ENCODE measurements at regions not wholly inside any gene's neighbourhood (a gene's known extent, or its start where the extent isn't known, plus 50 kb on each side); places are given as distances from the start of the nearest gene placed in this dataset.

GRCh38 chr9:118985851-118986250 is 383.4 kb downstream of the BRINP1 start:
- Histone ChIP-seq H3K9me2 (replicated peaks; ENCODE audit: low read depth, low read length) (no peaks in the 10 kb centered on the region), H3K36me3 (ENCODE audit: insufficient read depth, low read length) (no peaks in the 10 kb centered on the region), H3K79me2 (ENCODE audit: insufficient read depth, low read length) (no peaks in the 10 kb centered on the region), H2AFZ (ENCODE audit: low read length) (no peak overlapping the region), H3K4me3 (ENCODE audit: low read length, poor library complexity, severe bottlenecking) (no peak overlapping the region), H3F3A (ENCODE audit: low read depth) (no peaks in the 10 kb centered on the region), H3K9ac (ENCODE audit: low read depth, low read length, poor library complexity, severe bottlenecking) (no peak overlapping the region), H3K4me1 (ENCODE audit: insufficient read depth, low read length, poor library complexity, severe bottlenecking) (no peaks in the 10 kb centered on the region), H3K4me2 (ENCODE audit: low read depth, low read length, poor library complexity, severe bottlenecking) (no peak overlapping the region), H3K9me3 (ENCODE audit: insufficient read depth, low read depth, low read length) (no peaks in the 10 kb centered on the region), H3K27me3 (ENCODE audit: insufficient read depth, low read length, poor library complexity, severe bottlenecking) (no peaks in the 10 kb centered on the region), H4K20me1 (ENCODE audit: insufficient read depth, low read length, poor library complexity, severe bottlenecking) (no peaks in the 10 kb centered on the region)
- TF ChIP-seq CTCF (conservative IDR thresholded peaks at IDR 0.05; ENCODE audit: low read length) (no peak), EZH2phosphoT487 (IDR thresholded peaks at IDR 0.05; ENCODE audit: borderline replicate concordance) (no peak)

GRCh38 chr9:118987167-118987566 is 382.1 kb downstream of the BRINP1 start:
- TF ChIP-seq CTCF (conservative IDR thresholded peaks at IDR 0.05; ENCODE audit: low read length) = no peak
- no peak overlapping the region for H3K4me3 ChIP-seq (ENCODE audit: low read length, poor library complexity, severe bottlenecking)
- no peaks in the 10 kb centered on the region for H3K27me3 ChIP-seq (ENCODE audit: insufficient read depth, low read length, poor library complexity, severe bottlenecking)

GRCh38 chr9:118990949-118991348 is 378.3 kb downstream of the BRINP1 start:
- H3K4me3 ChIP-seq (ENCODE audit: low read length, poor library complexity, severe bottlenecking) = no peak overlapping the region
- H3K27me3 ChIP-seq (ENCODE audit: insufficient read depth, low read length, poor library complexity, severe bottlenecking) = no peaks in the 10 kb centered on the region
- no peak overlapping the region for H3K9ac ChIP-seq (ENCODE audit: low read depth, low read length, poor library complexity, severe bottlenecking)
- H3K4me1 ChIP-seq (ENCODE audit: insufficient read depth, low read length, poor library complexity, severe bottlenecking) = no peaks in the 10 kb centered on the region
- no peaks in the 10 kb centered on the region for H4K20me1 ChIP-seq (ENCODE audit: insufficient read depth, low read length, poor library complexity, severe bottlenecking)
- TF ChIP-seq EZH2phosphoT487 (IDR thresholded peaks at IDR 0.05; ENCODE audit: borderline replicate concordance) = no peak
- TF ChIP-seq CTCF (conservative IDR thresholded peaks at IDR 0.05; ENCODE audit: low read length) = no peak
- H3K4me2 ChIP-seq (ENCODE audit: low read depth, low read length, poor library complexity, severe bottlenecking) = no peak overlapping the region
- H3K36me3 ChIP-seq (ENCODE audit: insufficient read depth, low read length) = no peaks in the 10 kb centered on the region
- H3K9me2 ChIP-seq (replicated peaks; ENCODE audit: low read depth, low read length) = no peaks in the 10 kb centered on the region
- no peaks in the 10 kb centered on the region for H3K9me3 ChIP-seq (ENCODE audit: insufficient read depth, low read depth, low read length)
- H2AFZ ChIP-seq (ENCODE audit: low read length) = no peak overlapping the region
- no peaks in the 10 kb centered on the region for H3F3A ChIP-seq (ENCODE audit: low read depth)
- H3K79me2 ChIP-seq (ENCODE audit: insufficient read depth, low read length) = no peaks in the 10 kb centered on the region

More at GRCh38 chr9:118987167-118987566, 382.1 kb downstream of the BRINP1 start:
- Histone ChIP-seq H3K4me1 (ENCODE audit: insufficient read depth, low read length, poor library complexity, severe bottlenecking) (no peaks in the 10 kb centered on the region), H3K9me3 (ENCODE audit: insufficient read depth, low read depth, low read length) (no peaks in the 10 kb centered on the region), H3F3A (ENCODE audit: low read depth) (no peaks in the 10 kb centered on the region), H3K9ac (ENCODE audit: low read depth, low read length, poor library complexity, severe bottlenecking) (no peak overlapping the region), H4K20me1 (ENCODE audit: insufficient read depth, low read length, poor library complexity, severe bottlenecking) (no peaks in the 10 kb centered on the region), H3K4me2 (ENCODE audit: low read depth, low read length, poor library complexity, severe bottlenecking) (no peak overlapping the region), H3K79me2 (ENCODE audit: insufficient read depth, low read length) (no peaks in the 10 kb centered on the region), H3K9me2 (replicated peaks; ENCODE audit: low read depth, low read length) (no peaks in the 10 kb centered on the region), H3K36me3 (ENCODE audit: insufficient read depth, low read length) (no peaks in the 10 kb centered on the region), H2AFZ (ENCODE audit: low read length) (no peak overlapping the region)
